ENCODE measurements at regions not wholly inside any gene's neighbourhood (a gene's known extent, or its start where the extent isn't known, plus 50 kb on each side); places are given as distances from the start of the nearest gene placed in this dataset.

GRCh38 chr5:52603778-52604554, 183.8 kb upstream of the ITGA1 start:
- no peak overlapping the region for H3K27ac ChIP-seq
- TF ChIP-seq EP300 (IDR thresholded peaks at IDR 0.05): no peak
- no peak for TF ChIP-seq POLR2AphosphoS5 (IDR thresholded peaks at IDR 0.05)
- no peak for TF ChIP-seq POLR2A (IDR thresholded peaks at IDR 0.05)
- TF ChIP-seq, protein P1, sequence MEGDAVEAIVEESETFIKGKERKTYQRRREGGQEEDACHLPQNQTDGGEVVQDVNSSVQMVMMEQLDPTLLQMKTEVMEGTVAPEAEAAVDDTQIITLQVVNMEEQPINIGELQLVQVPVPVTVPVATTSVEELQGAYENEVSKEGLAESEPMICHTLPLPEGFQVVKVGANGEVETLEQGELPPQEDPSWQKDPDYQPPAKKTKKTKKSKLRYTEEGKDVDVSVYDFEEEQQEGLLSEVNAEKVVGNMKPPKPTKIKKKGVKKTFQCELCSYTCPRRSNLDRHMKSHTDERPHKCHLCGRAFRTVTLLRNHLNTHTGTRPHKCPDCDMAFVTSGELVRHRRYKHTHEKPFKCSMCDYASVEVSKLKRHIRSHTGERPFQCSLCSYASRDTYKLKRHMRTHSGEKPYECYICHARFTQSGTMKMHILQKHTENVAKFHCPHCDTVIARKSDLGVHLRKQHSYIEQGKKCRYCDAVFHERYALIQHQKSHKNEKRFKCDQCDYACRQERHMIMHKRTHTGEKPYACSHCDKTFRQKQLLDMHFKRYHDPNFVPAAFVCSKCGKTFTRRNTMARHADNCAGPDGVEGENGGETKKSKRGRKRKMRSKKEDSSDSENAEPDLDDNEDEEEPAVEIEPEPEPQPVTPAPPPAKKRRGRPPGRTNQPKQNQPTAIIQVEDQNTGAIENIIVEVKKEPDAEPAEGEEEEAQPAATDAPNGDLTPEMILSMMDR (IDR thresholded peaks at IDR 0.05): no peak
- H3K4me3 ChIP-seq: no peak overlapping the region
- no peaks in the 10 kb centered on the region for H3K9me3 ChIP-seq
- no peak for ATAC-seq
- H3K36me3 ChIP-seq: no peaks in the 10 kb centered on the region
- 40 to 46% methylated on average over 4 to 5 of the region's 5 CpGs for WGBS, 2 donors (ENCODE audit: low coverage in 1 of 2)
- H3K27me3 ChIP-seq: no peaks in the 10 kb centered on the region
- H3K4me1 ChIP-seq: no peaks in the 10 kb centered on the region

DNA sequence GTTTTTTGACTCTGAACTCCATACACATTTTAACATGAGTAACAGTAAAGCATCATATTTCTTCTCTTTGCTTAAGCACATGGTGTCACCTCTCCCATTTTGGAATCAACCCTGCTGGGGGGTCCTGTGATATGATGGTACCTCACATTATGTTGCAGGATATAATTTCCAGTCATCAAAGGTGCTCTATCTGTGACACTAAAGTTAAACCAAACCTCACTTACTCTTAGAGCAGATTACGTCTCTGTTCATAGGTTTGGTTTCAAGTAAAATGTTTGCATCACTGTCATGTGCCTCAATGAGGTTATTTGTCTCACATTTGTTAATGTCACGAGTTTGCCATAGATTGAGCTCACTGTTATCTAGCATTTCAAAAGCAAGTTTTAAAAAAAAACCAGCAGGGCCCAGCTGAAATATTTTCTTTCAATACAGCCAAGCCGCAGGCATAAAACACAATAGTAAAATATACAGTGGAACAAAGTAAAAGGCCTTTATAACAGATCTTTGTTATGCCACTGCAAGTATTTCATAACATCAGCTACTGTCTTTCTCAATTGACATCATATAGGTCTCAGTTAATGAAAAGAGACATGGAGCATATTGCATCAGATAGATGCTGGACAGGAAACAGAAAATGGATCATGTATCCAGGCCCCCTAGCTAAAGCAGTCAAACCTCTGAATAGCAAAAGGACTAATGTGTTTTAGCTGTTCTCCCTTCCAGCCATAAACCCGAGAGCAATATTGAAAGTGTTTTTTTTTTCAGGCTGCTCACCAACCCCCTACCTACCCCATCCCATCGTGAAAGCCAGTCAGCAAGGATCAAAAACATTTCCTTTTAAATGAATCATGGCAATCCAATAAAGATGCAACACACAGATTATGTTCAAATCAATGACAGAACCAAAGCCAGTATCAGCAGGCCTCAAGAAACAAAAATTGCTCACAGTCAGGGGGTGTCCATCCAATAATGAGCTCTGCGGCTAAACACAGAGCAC, 182.1 kb upstream of the ITGA1 start:
- no peaks in the 10 kb centered on the region for H3K9me3 ChIP-seq
- TF ChIP-seq POLR2A (IDR thresholded peaks at IDR 0.05) (no peak), POLR2AphosphoS5 (IDR thresholded peaks at IDR 0.05) (no peak), EP300 (IDR thresholded peaks at IDR 0.05) (no peak)
- TF ChIP-seq, protein P1 (IDR thresholded peaks at IDR 0.05): no peak
- no peak overlapping the region for H3K4me3 ChIP-seq
- 66 to 73% methylated on average over 6 of the region's 6 CpGs for WGBS, 2 donors (ENCODE audit: low coverage in 1 of 2)
- H3K4me1 ChIP-seq: no peaks in the 10 kb centered on the region
- no peaks in the 10 kb centered on the region for H3K27me3 ChIP-seq
- no peak for ATAC-seq
- H3K27ac ChIP-seq: no peak overlapping the region
- no peaks in the 10 kb centered on the region for H3K36me3 ChIP-seq

DNA sequence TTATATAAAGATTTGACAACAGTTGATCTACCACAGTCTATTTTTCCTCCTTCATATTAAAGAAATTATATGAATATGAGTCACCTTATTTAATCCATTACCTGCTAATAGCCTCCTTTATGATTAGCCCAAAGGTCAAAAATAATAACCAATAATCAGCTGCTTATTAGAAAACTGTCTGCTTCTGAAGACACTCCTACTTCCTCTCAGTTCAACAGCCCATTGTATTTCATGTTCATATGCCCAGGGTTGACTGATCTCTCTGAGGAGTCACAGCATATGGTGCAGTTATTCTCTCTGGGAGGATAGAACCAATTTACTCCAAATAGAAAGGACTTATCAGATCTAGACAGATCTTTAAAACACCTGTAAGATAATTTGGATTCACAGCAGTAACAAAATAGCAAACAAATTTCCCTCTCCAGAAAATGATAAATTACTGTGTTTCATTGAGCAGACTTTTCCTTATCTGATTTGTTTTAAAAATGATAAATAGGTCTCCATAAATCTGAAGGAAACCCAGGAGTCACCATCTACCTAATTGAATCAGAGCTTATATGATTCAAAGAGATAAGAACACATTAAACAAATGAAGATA, 180.4 kb upstream of the ITGA1 start:
- H3K9me3 ChIP-seq: no peaks in the 10 kb centered on the region
- H3K4me3 ChIP-seq: no peak overlapping the region
- H3K27me3 ChIP-seq: no peaks in the 10 kb centered on the region
- no peak overlapping the region for H3K27ac ChIP-seq
- H3K4me1 ChIP-seq: no peaks in the 10 kb centered on the region
- TF ChIP-seq, protein P1 (IDR thresholded peaks at IDR 0.05): no peak
- no peaks in the 10 kb centered on the region for H3K36me3 ChIP-seq
- no peak for ATAC-seq

DNA sequence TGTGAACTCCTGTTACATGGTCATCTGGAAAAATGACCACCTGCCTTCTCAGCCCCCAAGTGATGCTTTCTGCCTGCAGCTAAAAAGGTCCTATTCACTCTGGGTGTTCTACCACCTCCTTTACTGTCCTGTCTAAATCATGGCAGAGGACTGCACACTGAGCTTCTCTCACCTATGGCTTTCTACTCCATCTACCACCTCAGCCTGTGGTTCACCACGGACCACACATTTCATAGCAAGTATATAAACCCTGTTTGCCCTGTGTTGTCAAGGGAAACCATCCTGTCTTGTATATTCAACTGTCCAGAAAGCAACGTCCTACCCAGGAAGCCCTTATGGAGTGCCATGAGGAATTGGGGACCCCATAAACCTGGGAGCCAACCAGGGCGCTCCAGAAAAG, 167.4 kb upstream of the ITGA1 start:
- Histone ChIP-seq H3K4me3 (no peak overlapping the region), H3K4me1 (no peaks in the 10 kb centered on the region), H3K27ac (no peak overlapping the region), H3K27me3 (no peaks in the 10 kb centered on the region), H3K36me3 (no peaks in the 10 kb centered on the region), H3K9me3 (peaks cover 0 to 5% (median 0%) of the 10 kb centered on the region in 3 donors)
- 71 to 93% methylated on average over 1 to 3 of the region's 3 CpGs for WGBS, 2 donors (ENCODE audit: low coverage in 1 of 2)
- TF ChIP-seq POLR2A (IDR thresholded peaks at IDR 0.05) (no peak), POLR2AphosphoS5 (IDR thresholded peaks at IDR 0.05) (no peak), EP300 (IDR thresholded peaks at IDR 0.05) (no peak)
- no peak for ATAC-seq

- H3K27me3 ChIP-seq: no peaks in the 10 kb centered on the region
- no peaks in the 10 kb centered on the region for H3K36me3 ChIP-seq
- TF ChIP-seq, protein P1 (IDR thresholded peaks at IDR 0.05): no peak
- TF ChIP-seq EP300 (IDR thresholded peaks at IDR 0.05) (no peak), POLR2AphosphoS5 (IDR thresholded peaks at IDR 0.05) (no peak), POLR2A (IDR thresholded peaks at IDR 0.05) (no peak)
- no peak overlapping the region for H3K4me3 ChIP-seq
- no peaks in the 10 kb centered on the region for H3K4me1 ChIP-seq
- H3K9me3 ChIP-seq: peaks cover 0 to 5% (median 0%) of the 10 kb centered on the region in 3 donors
- WGBS, 2 donors (ENCODE audit: low coverage in 1 of 2): 49 to 52% methylated on average over 3 to 4 of the region's 4 CpGs
- no peak overlapping the region for H3K27ac ChIP-seq
- ATAC-seq: no peak
These were observed 164.4 kb upstream of the ITGA1 start for GRCh38 chr5:52623291-52623690.
